GM23338 (cell line): ENCODE measurements at regions not wholly inside any gene's neighbourhood (a gene's known extent, or its start where the extent isn't known, plus 50 kb on each side); places are given as distances from the start of the nearest gene placed in this dataset.

ENCODE experiments used
- ATAC-seq: fragments of 200-7000 bp; cut with Tn5 transposase; 3 replicates; pipeline ENCODE4 v1.9.1; 2020
- DNase-seq: peaks from one replicate; pipeline ENCODE4 v3.0.0-alpha.2; 2015; ENCODE audit warnings: low spot score
- H2AFZ ChIP-seq: fragments of 200-600 bp; sonication (generic); 2 replicates; pipeline ENCODE4 v1.8.0; 2016; ENCODE audit warnings: antibody characterized with exemption, mild to moderate bottlenecking, moderate library complexity
- H3F3A ChIP-seq: fragments of 200-600 bp; sonication (generic); replicated peaks from 2 replicates; pipeline ENCODE4 v1.8.0; 2017; ENCODE audit warnings: antibody characterized with exemption, mixed run types, low read depth
- H3K27ac ChIP-seq: fragments of 200-600 bp; sonication (generic); 2 replicates; pipeline ENCODE4 v1.6.1; 2016; ENCODE audit warnings: low read depth
- H3K27me3 ChIP-seq: fragments of 200-600 bp; sonication (generic); 2 replicates; pipeline ENCODE4 v1.8.0; 2016; ENCODE audit warnings: mild to moderate bottlenecking, mixed run types, moderate library complexity; ENCODE audit not compliant: insufficient read depth
- H3K36me3 ChIP-seq: fragments of 200-600 bp; sonication (generic); 2 replicates; pipeline ENCODE4 v1.8.0; 2016; ENCODE audit warnings: mild to moderate bottlenecking; ENCODE audit not compliant: insufficient read depth
- H3K4me1 ChIP-seq: fragments of 200-600 bp; sonication (generic); 2 replicates; pipeline ENCODE4 v1.8.0; 2016; ENCODE audit warnings: mild to moderate bottlenecking, moderate library complexity; ENCODE audit not compliant: insufficient read depth
- H3K4me2 ChIP-seq: fragments of 200-600 bp; sonication (generic); 2 replicates; pipeline ENCODE4 v1.7.1; 2017; ENCODE audit warnings: mixed run types
- H3K4me3 ChIP-seq: fragments of 200-600 bp; sonication (generic); 2 replicates; pipeline ENCODE4 v1.6.1; 2016; ENCODE audit warnings: mixed run types
- H3K79me2 ChIP-seq: fragments of 200-600 bp; sonication (generic); replicated peaks from 2 replicates; pipeline ENCODE4 v1.8.0; 2017; ENCODE audit warnings: mild to moderate bottlenecking; ENCODE audit not compliant: insufficient read depth
- H3K9me2 ChIP-seq: fragments of 200-600 bp; sonication (generic); 2 replicates; pipeline ENCODE4 v1.8.0; 2017; ENCODE audit not compliant: insufficient read depth
- H4K20me1 ChIP-seq: fragments of 200-600 bp; sonication (generic); replicated peaks from 2 replicates; pipeline ENCODE4 v1.8.0; 2017; ENCODE audit warnings: mild to moderate bottlenecking; ENCODE audit not compliant: insufficient read depth
- H3K27ac Mint-ChIP-seq: 2 replicates; pipeline ENCODE4 v1.8.0; 2020; ENCODE audit warnings: inconsistent platforms, mild to moderate bottlenecking, moderate library complexity, mixed read lengths
- H3K27me3 Mint-ChIP-seq: 3 replicates; pipeline ENCODE4 v1.8.0; 2022; ENCODE audit warnings: low read depth, mild to moderate bottlenecking, moderate library complexity, mixed read lengths, inconsistent platforms; ENCODE audit not compliant: insufficient read depth, poor library complexity
- H3K36me3 Mint-ChIP-seq: 3 replicates; pipeline ENCODE4 v1.8.0; 2021; ENCODE audit warnings: low read depth, mild to moderate bottlenecking, inconsistent platforms, moderate library complexity, mixed read lengths
- H3K4me1 Mint-ChIP-seq: 3 replicates; pipeline ENCODE4 v1.8.0; 2020; ENCODE audit warnings: mild to moderate bottlenecking, inconsistent platforms, mixed read lengths
- H3K4me3 Mint-ChIP-seq: 3 replicates; pipeline ENCODE4 v1.8.0; 2021; ENCODE audit warnings: moderate library complexity, mild to moderate bottlenecking, inconsistent platforms, mixed read lengths
- H3K9me3 Mint-ChIP-seq: 3 replicates; pipeline ENCODE4 v1.8.0; 2020; ENCODE audit warnings: moderate library complexity, mild to moderate bottlenecking, inconsistent platforms, mixed read lengths
- CREB1 ChIP-seq: fragments of 250-450 bp; sonication (Bioruptor Pico); IDR thresholded peaks from 2 replicates; pipeline ENCODE4 v1.5.0; 2020; ENCODE audit warnings: low read depth, mild to moderate bottlenecking, moderate library complexity
- CTCF ChIP-seq, 2 experiments: fragments of 200-600 bp in 1 of 2; sonication (generic) in 1 of 2; conservative IDR thresholded peaks; 2 replicates each; pipeline versions ENCODE4 v1.5.1 to v1.6.1; 2016 to 2017; ENCODE audit warnings: antibody characterized with exemption in 2 of 2, low read depth in 2 of 2, mild to moderate bottlenecking in 2 of 2, moderate library complexity in 1 of 2
- ETS1 ChIP-seq: IDR thresholded peaks from 2 replicates; pipeline ENCODE4 v1.6.1; 2016; ENCODE audit warnings: antibody characterized with exemption
- EZH2phosphoT487 ChIP-seq: fragments of 200-600 bp; sonication (generic); IDR thresholded peaks from one replicate; pipeline ENCODE4 v1.8.1; 2018; ENCODE audit warnings: antibody characterized with exemption; ENCODE audit not compliant: unreplicated experiment
- JUNB ChIP-seq: IDR thresholded peaks from one replicate; pipeline ENCODE4 v1.6.1; 2016; ENCODE audit warnings: antibody characterized with exemption; ENCODE audit not compliant: unreplicated experiment
- NANOG ChIP-seq: IDR thresholded peaks from 2 replicates; pipeline ENCODE4 v1.6.1; 2016; ENCODE audit warnings: antibody characterized with exemption, borderline replicate concordance
- ZNF331 ChIP-seq: fragments of 250-450 bp; sonication (Bioruptor Pico); IDR thresholded peaks from 2 replicates; pipeline ENCODE4 v1.5.0; 2020; ENCODE audit warnings: low read depth, mild to moderate bottlenecking, moderate library complexity
- ZNF462 ChIP-seq: fragments of 250-450 bp; sonication (Bioruptor Pico); IDR thresholded peaks from 2 replicates; pipeline ENCODE4 v1.5.0; 2020; ENCODE audit warnings: mild to moderate bottlenecking, moderate library complexity

- no peaks in the 10 kb centered on the region for H3F3A ChIP-seq
- no peak for DNase-seq
- H3K4me1 ChIP-seq = peaks cover 4% of the 10 kb centered on the region; the same call in 1 of the 2 replicates
- no peak for ATAC-seq
- H3K4me1 Mint-ChIP-seq = peaks cover 12% of the 10 kb centered on the region
- H2AFZ ChIP-seq = no peak overlapping the region
- no peak for TF ChIP-seq ZNF331 (CRISPR knock-in tag)
- no peak for TF ChIP-seq NANOG
- TF ChIP-seq ETS1 = no peak
- TF ChIP-seq CTCF (conservative IDR thresholded peaks at IDR 0.05; ENCODE audit: low read depth in 2 of 2) = no peak
- no peak for TF ChIP-seq ZNF462 (CRISPR knock-in tag)
- TF ChIP-seq JUNB = no peak
- TF ChIP-seq CREB1 (CRISPR knock-in tag) = no peak
- TF ChIP-seq EZH2phosphoT487 = no peak
- H3K27me3 ChIP-seq = no peaks in the 10 kb centered on the region
- no peaks in the 10 kb centered on the region for H3K79me2 ChIP-seq
- no peaks in the 10 kb centered on the region for H3K36me3 Mint-ChIP-seq
- H3K27me3 Mint-ChIP-seq = peaks cover 13% of the 10 kb centered on the region
- H3K9me2 ChIP-seq = no peaks in the 10 kb centered on the region
- no peaks in the 10 kb centered on the region for H3K36me3 ChIP-seq
- H3K9me3 Mint-ChIP-seq = no peaks in the 10 kb centered on the region
- H3K4me3 Mint-ChIP-seq = no peak overlapping the region
- no peak overlapping the region for H3K4me3 ChIP-seq
- H3K27ac Mint-ChIP-seq = no peak overlapping the region
- H3K27ac ChIP-seq = no peak overlapping the region
- H3K4me2 ChIP-seq = no peak overlapping the region
- H4K20me1 ChIP-seq = no peaks in the 10 kb centered on the region
Observed at GRCh38 chr1:203569490-203570318, 56.9 kb upstream of the ATP2B4 start.
